HCT116 (cell line): ENCODE measurements at regions not wholly inside any gene's neighbourhood (a gene's known extent, or its start where the extent isn't known, plus 50 kb on each side); places are given as distances from the start of the nearest gene placed in this dataset.

ENCODE experiments used
- ATAC-seq: fragments of 200-7000 bp; cut with Tn5 transposase; 2 replicates; pipeline ENCODE4 v1.9.1; 2020; ENCODE audit warnings: mild to moderate bottlenecking, moderate library complexity
- BruUV-seq: library from RNA; stranded (reverse); fragments of 400-500 nt; replicated peaks from 2 replicates; lab custom pipeline; 2021; lab: Mats Ljungman, UMichigan
- CTCF ChIA-PET: fragments of 300-600 bp; sonication (Branson Sonifier 250); formaldehyde crosslinking; loops from one replicate; lab custom pipeline; 2021; ENCODE audit warnings: antibody characterized with exemption; lab: Charles Lee
- POLR2A ChIA-PET: fragments of 300-600, 350-600 bp; sonication (Branson Sonifier 250); formaldehyde crosslinking; loops from one replicate; lab custom pipeline; 2021; ENCODE audit warnings: antibody characterized with exemption; lab: Charles Lee
- RAD21 ChIA-PET, 2 experiments: fragments of 300-600 bp; sonication (Branson Sonifier 250); formaldehyde crosslinking; loops; one replicate each; lab custom pipeline; 2023; ENCODE audit warnings: low total read pairs in 2 of 2; ENCODE audit not compliant: uncharacterized antibody in 2 of 2, unreplicated experiment in 2 of 2, low non-redundant PET in 1 of 2; lab: Charles Lee
- DNase-seq: peaks from one replicate; pipeline ENCODE4 v3.0.0-alpha.2; 2010; ENCODE audit warnings: low read depth, low spot score
- H2AFZ ChIP-seq: fragments of 200-600 bp; shearing (Covaris generic), sonication (generic); 2 replicates; pipeline ENCODE4 v1.6.1; 2017; ENCODE audit warnings: low read depth, mixed run types, mixed read lengths, antibody characterized with exemption, low read length; ENCODE audit not compliant: poor library complexity, severe bottlenecking
- H3K27ac ChIP-seq: 2 replicates; pipeline ENCODE4 v1.5.1; 2012; ENCODE audit warnings: low read depth, low read length
- H3K27me3 ChIP-seq: fragments of 200-600 bp; sonication (generic); 2 replicates; pipeline ENCODE4 v1.6.1; 2016; ENCODE audit warnings: mixed run types, low read length, mixed read lengths; ENCODE audit not compliant: insufficient read depth
- H3K36me3 ChIP-seq, 2 experiments: fragments of 200-500 bp in 1 of 2; fragments of 200-600 bp in 1 of 2; sonication (Bioruptor generic) in 1 of 2; sonication (generic) in 1 of 2; 2 replicates each; pipeline versions ENCODE4 v1.5.1 to v1.6.1; 2014 to 2016; ENCODE audit warnings: low read length in 2 of 2, inconsistent platforms in 1 of 2, mixed read lengths in 1 of 2, mixed run types in 1 of 2; ENCODE audit not compliant: insufficient read depth in 2 of 2, control insufficient read depth in 1 of 2
- H3K4me1 ChIP-seq, 2 experiments: fragments of 200-600 bp in 1 of 2; sonication (generic) in 1 of 2; 2 replicates each; pipeline versions ENCODE4 v1.5.1 to v1.6.1; 2012 to 2017; ENCODE audit warnings: low read length in 2 of 2, inconsistent platforms in 1 of 2, mild to moderate bottlenecking in 1 of 2, mixed read lengths in 1 of 2, mixed run types in 1 of 2, moderate library complexity in 1 of 2; ENCODE audit not compliant: insufficient read depth in 2 of 2, control insufficient read depth in 1 of 2
- H3K4me2 ChIP-seq: fragments of 200-600 bp; sonication (generic); 2 replicates; pipeline ENCODE4 v1.6.1; 2017; ENCODE audit warnings: mixed run types, low read length, mixed read lengths
- H3K4me3 ChIP-seq, 2 experiments: fragments of 200-600 bp in 1 of 2; sonication (generic) in 1 of 2; replicated peaks in 1 of 2; 2 replicates each; pipeline ENCODE4 v1.5.1; 2011 to 2016; ENCODE audit warnings: low read length in 2 of 2, control low read depth in 1 of 2, low read depth in 1 of 2, mild to moderate bottlenecking in 1 of 2, mixed read lengths in 1 of 2, mixed run types in 1 of 2
- H3K79me2 ChIP-seq: fragments of 200-600 bp; sonication (generic); 2 replicates; pipeline ENCODE4 v1.6.1; 2017; ENCODE audit warnings: mild to moderate bottlenecking, mixed run types, low read length, moderate library complexity, mixed read lengths; ENCODE audit not compliant: insufficient read depth
- H3K9ac ChIP-seq: fragments of 200-600 bp; sonication (generic); 2 replicates; pipeline ENCODE4 v1.6.1; 2016; ENCODE audit warnings: low read length, mixed read lengths
- H3K9me2 ChIP-seq: fragments of 200-600 bp; sonication (generic), shearing (Covaris generic); 2 replicates; pipeline ENCODE4 v1.6.1; 2017; ENCODE audit warnings: mixed run types, mild to moderate bottlenecking, moderate library complexity; ENCODE audit not compliant: insufficient read depth
- H3K9me3 ChIP-seq, 2 experiments: fragments of 200-500 bp in 1 of 2; fragments of 200-600 bp in 1 of 2; sonication (Bioruptor generic) in 1 of 2; sonication (generic) in 1 of 2; 2 replicates each; pipeline ENCODE4 v1.6.1; 2014 to 2017; ENCODE audit warnings: low read length in 2 of 2, mixed read lengths in 2 of 2, inconsistent platforms in 1 of 2, low read depth in 1 of 2, mild to moderate bottlenecking in 1 of 2, mixed run types in 1 of 2, moderate library complexity in 1 of 2; ENCODE audit not compliant: control insufficient read depth in 1 of 2, insufficient read depth in 1 of 2
- H4K20me1 ChIP-seq: fragments of 200-600 bp; sonication (generic), shearing (Covaris generic); 2 replicates; pipeline ENCODE4 v1.6.1; 2017; ENCODE audit warnings: mixed run types, mild to moderate bottlenecking, moderate library complexity; ENCODE audit not compliant: insufficient read depth
- ELF1 ChIP-seq: IDR thresholded peaks from 2 replicates; pipeline ENCODE4 v1.6.1; 2012; ENCODE audit warnings: low read depth, borderline replicate concordance
- FOSL1 ChIP-seq: IDR thresholded peaks from 2 replicates; pipeline ENCODE4 v1.6.1; 2012; ENCODE audit warnings: low read depth
- JUND ChIP-seq: IDR thresholded peaks from 2 replicates; pipeline ENCODE4 v1.6.1; 2012
- SRF ChIP-seq: IDR thresholded peaks from 2 replicates; pipeline ENCODE4 v1.6.1; 2012; ENCODE audit warnings: low read depth
- intact Hi-C: fragments of 100-400 bp; cut with micrococcal nuclease; formaldehyde crosslinking; loops from 2 replicates; pipeline ENCODE4 v1.10.0; 2022

GRCh38 chr4:8793571-8794160, 78.0 kb downstream of the HMX1 start:
- Histone ChIP-seq H4K20me1 (no peaks in the 10 kb centered on the region), H3K9me3 (no peaks in the 10 kb centered on the region), H3K9ac (no peak overlapping the region), H3K27ac (no peak overlapping the region), H3K79me2 (no peaks in the 10 kb centered on the region), H3K36me3 (no peaks in the 10 kb centered on the region), H3K4me2 (no peak overlapping the region), H2AFZ (no peak overlapping the region), H3K9me2 (no peaks in the 10 kb centered on the region), H3K4me1 (no peaks in the 10 kb centered on the region), H3K4me3 (no peak overlapping the region), H3K27me3 (peaks cover 15% of the 10 kb centered on the region; the same call in 1 of the 2 replicates)
- CTCF ChIA-PET = no interaction called here
- TF ChIP-seq SRF = no peak
- no peak for TF ChIP-seq ELF1
- TF ChIP-seq FOSL1 = no peak
- RAD21 ChIA-PET = no interaction called here
- intact Hi-C loops = no loop called here
- DNase-seq (no peak), ATAC-seq (no peak)
- BruUV-seq = no TSS peak
- POLR2A ChIA-PET = no interaction called here

- DNase-seq = no peak
- POLR2A ChIA-PET = no interaction called here
Observed at GRCh38 chr4:8792491-8792890, 79.1 kb downstream of the HMX1 start.

More at GRCh38 chr4:8792491-8792890, 79.1 kb downstream of the HMX1 start:
- Histone ChIP-seq H4K20me1 (no peaks in the 10 kb centered on the region), H3K4me3 (no peak overlapping the region), H3K27ac (no peak overlapping the region), H3K9me3 (no peaks in the 10 kb centered on the region), H3K9ac (no peak overlapping the region), H3K4me2 (no peak overlapping the region), H3K9me2 (no peaks in the 10 kb centered on the region), H3K27me3 (peaks cover 15% of the 10 kb centered on the region; the same call in 1 of the 2 replicates), H2AFZ (no peak overlapping the region), H3K79me2 (no peaks in the 10 kb centered on the region), H3K4me1 (no peaks in the 10 kb centered on the region), H3K36me3 (no peaks in the 10 kb centered on the region)
- no TSS peak for BruUV-seq
- ChIA-PET RAD21 (no interaction called here), CTCF (no interaction called here)
- no peak for ATAC-seq
- no peak for TF ChIP-seq JUND
- intact Hi-C loops = no loop called here
